AG04449 (cell line): ENCODE measurements at regions not wholly inside any gene's neighbourhood (a gene's known extent, or its start where the extent isn't known, plus 50 kb on each side); places are given as distances from the start of the nearest gene placed in this dataset.
"Not testable (repeated sequence)": the region's sequence is repeated elsewhere in the genome, so short reads cannot be mapped to it uniquely, and the experiment has no call there.

Experiments used
- CTCF ChIA-PET: fragments of 350-600 bp; formaldehyde crosslinking; extraction: SDS; loops from one replicate; lab custom pipeline; 2021; ENCODE audit warnings: antibody characterized with exemption; lab: Yijun Ruan, JAX
- POLR2A ChIA-PET: fragments of 400-600, 350-600 bp; formaldehyde crosslinking; extraction: SDS; loops from one replicate; lab custom pipeline; 2020; ENCODE audit warnings: antibody characterized with exemption, inconsistent platforms; lab: Yijun Ruan, JAX
- DNase-seq: peaks from one replicate; pipeline ENCODE4 v3.0.0-alpha.2; 2010; ENCODE audit warnings: low read depth, low spot score
- H3K4me3 ChIP-seq: 2 replicates; pipeline ENCODE4 v1.5.1; 2011; ENCODE audit warnings: low read depth, mild to moderate bottlenecking, control low read depth, low read length
- CTCF ChIP-seq: IDR thresholded peaks from one replicate; pipeline ENCODE4 v1.5.1; 2011; ENCODE audit warnings: mild to moderate bottlenecking, moderate library complexity, low read length, control low read depth, inconsistent platforms; ENCODE audit not compliant: insufficient read depth; ENCODE audit errors: missing control alignments

DNA sequence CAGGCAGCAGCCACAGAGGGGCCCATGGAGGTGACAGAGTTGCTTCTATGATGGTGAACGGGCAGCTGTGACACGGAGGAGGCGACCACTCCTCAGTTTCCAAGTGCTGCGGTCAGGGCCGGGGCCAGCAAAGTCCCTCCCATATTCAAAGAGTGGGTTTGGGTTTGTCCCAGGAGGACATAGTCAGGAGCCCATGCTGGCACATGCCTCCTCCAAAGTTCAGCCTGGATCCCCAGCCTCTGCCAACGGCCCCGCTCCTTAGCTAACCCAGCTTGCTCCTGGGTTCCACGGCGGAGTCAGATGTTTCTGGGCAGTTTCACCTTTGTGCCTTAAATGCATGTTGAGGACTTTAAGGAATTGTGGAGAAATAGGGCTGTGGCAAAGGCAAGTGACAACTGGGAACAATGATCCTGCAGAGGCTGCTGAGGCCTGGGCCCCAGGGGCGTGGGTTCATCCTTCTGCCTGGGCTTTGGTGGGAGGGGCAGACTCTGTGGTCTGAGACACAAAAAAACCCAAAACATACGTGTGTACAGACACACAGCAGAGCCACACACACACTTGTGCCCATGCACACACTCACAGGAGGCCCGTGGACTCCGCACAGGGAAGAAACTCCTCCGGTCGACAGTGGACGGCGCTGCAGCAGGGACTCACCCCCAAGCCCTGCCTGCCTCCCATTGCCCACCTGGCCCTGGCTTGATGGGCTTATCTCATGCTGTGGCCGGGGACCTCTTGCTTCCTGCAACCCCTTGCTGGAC, 399.4 kb downstream of the TMEM121 start:
- no peak for TF ChIP-seq CTCF
- DNase-seq = no peak
- POLR2A ChIA-PET = no interaction called here
- CTCF ChIA-PET = no interaction called here
- H3K4me3 ChIP-seq = no peak overlapping the region

DNA sequence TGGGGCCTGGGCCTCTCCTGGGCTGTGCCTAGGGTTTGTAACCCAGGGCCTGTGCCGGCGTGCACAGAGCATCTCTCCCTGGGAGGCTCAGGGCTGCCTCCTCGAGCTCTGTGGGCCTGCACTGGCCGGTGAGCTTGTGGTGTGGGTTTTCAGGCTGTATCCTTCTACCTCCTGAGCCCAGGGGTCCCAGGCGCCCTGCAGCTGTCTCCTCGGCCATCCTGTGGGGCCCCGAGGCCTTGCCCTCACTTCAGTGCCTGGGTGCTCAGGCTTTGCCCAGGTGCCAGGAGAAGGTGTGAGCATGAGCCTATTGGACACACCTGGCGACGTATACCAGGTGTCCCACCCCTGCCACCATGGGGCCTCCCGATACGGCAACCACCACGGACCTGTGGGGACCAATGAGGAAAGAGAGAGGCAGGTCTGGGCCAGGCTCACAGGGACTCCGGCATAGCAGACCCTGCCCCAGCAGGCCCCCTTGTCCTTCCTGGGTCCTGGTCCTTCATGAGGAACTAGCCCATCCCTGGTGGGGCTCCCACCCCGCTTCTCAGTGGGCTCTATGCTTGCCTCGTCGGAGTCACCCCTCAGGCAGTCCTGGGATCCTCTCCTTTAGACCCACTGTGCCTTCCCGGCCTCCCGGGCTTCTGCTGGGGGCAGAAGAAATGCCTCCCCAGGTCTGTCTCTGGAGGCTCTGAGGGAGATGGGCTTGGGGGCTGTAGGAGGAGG, 400.2 kb downstream of the TMEM121 start:
- H3K4me3 ChIP-seq = no peak overlapping the region
- POLR2A ChIA-PET = no interaction called here
- no peak for TF ChIP-seq CTCF
- DNase-seq = no peak
- CTCF ChIA-PET = no interaction called here

DNA sequence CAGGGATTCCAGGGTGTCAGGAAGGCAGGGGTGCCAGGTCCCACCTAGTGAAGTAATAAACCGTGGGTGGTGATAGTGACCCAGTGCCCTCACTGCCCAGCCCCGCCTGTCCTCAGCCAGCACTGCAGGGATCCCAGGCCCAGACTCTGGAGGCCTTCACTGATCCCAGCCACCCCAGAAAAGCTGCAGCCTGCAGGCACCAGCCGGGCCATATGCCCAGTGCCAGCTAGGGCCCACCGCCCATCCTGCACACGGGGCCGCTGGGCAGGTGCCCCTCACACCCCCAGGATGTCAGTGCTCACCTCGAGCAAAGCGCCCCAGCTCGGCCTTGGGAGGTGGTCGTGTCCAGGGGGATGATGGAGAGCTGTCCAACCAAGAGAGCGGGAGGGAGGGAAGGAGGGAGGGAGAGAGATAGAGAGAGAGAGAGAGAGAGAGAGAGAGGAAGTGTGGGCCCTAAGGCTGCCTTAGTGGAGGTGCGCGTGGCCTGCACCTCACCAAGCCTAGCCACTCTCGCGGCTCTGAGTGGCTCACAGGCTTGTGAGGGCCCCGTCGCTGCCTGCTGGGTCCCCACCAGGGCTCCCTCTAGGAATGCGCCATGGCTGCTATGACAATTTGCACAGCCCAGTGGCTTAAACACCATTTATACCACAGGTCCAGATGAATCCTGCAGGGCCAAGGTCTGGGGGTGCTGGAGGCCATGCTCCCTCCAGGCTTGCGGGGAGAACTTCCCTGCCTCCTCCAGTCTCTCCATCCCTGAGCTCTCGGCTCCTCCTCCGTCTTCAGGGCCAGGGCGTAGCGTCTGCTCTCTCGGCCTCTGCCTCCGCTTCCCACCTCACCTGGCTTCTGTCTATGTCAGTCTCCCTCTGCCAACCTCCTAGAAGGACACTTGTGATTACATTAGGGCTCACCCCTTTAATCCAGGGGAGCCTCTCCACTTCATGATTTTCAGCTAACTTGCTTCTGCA, 401.0 kb downstream of the TMEM121 start:
- ChIA-PET CTCF (no interaction called here), POLR2A (no interaction called here)
- no peak for TF ChIP-seq CTCF
- no peak overlapping the region for H3K4me3 ChIP-seq
- DNase-seq = no peak

DNA sequence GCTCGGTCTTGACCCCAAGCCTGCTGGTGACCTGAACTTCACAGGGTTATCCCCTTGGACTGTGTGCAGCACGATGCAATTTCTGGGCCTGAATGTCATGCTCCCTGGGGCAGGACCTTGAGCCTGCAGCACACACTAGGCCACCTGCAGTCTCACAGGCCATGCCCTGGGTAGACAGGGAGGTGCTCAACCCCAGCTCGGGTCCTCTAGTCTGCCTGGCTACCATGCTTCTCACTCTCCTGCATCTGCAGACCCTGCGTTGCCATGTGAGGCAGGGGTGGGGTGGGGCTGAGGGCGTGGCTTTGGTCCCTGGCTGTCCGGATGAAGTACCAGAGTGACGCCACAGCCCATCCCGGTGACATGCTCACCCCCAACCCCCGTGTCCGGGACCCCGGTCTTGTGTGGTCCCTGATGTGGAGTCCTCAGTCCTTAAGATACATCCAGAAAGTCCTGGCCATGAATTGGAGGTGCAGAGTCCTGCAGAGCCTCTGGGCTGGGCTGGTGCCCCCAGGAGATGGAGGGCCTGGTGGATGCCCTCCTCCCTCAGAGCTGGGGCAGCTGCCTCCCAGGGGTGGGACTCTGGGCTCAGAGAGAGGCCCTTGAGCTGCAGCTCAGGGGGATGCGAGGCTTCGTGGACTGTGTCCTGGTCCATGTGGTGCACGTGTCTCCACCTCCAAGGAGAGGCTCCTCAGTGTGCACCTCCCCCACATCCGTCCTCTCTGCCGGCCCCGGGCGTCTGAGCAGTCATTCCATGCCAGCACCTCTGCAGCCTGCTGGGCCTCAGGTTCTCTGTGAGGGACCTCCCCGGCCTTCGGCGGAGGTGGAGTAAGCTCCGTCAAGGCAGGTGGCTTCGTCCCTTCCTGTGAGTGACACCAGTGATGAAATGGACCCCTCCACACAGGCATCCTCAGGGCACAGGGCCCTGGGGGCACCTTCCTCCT, 402.1 kb downstream of the TMEM121 start:
- DNase-seq = not testable (repeated sequence)

DNA sequence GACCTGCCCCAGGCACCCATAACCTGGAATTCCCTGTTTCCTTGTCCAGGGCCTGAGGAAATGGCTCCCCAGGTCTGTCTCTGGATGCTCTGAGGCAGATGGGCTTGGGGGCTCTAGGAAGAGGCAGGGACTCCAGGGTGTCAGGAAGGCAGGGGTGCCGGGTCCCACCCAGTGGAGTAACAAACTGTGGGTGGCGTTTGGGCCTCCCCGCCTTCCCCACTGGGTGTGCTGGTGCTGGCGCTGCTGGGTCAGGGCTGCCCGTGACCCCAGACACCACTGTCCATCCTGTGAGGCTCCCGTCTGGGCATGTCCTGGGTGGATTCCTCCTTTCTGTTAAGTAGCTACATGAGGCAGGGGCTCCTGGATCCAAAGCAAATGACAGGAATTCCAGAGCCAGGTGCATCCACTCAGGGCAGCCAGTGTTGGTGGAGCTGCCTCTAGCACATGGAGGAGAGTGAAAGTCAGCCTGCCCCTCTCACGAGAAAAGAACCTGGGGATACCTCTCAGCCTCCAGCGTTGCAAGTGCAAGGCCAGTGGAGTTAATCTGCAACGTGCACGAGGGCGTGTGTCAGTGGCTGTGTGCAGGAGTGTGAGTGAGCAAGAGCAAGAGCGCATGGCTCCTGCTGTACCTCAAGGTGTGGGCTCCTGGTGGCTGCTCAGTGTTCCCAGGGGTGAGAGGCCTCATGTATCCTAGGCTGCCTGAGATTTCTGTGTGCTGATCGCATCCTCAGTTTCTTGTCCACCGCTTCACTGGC, 403.1 kb downstream of the TMEM121 start:
- DNase-seq = no peak
- ChIA-PET POLR2A (no interaction called here), CTCF (no interaction called here)
- TF ChIP-seq CTCF = no peak
- no peak overlapping the region for H3K4me3 ChIP-seq

More for the DNA sequence above, 402.1 kb downstream of the TMEM121 start:
- POLR2A ChIA-PET, H3K4me3 ChIP-seq, CTCF ChIA-PET: not testable (repeated sequence)
